ENCODE measurements at regions not wholly inside any gene's neighbourhood (a gene's known extent, or its start where the extent isn't known, plus 50 kb on each side); places are given as distances from the start of the nearest gene placed in this dataset.

DNA sequence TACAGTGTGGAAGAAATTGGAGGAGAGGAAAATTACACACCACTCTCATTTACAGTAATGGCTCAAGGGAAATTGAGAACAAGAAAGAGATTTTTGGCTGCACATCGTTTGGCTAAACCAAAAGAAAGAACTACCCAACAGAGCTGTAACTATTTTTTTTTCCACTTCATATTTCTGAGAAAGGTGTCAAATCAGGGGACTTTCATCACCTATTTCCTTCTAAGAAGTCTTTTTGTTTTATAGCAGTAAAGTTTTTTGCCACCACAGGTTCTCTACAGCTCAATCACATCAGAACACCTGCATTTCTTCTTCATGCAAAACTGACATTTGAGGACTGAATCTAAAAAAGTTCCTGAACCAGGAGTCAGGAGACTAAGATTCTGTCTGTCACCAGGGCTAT, 57.5 kb upstream of the TNIP3 start:
- H3K4ac ChIP-seq (replicated peaks; ENCODE audit: insufficient read length, low read depth, low read length), result no peak overlapping the region

More for the DNA sequence above, 57.5 kb upstream of the TNIP3 start:
- DNase-seq (ENCODE audit: low read depth in 1 of 2, low spot score in 2 of 2) (no peak), FAIRE-seq (no peak)
- no peak overlapping the region for H3K27ac ChIP-seq (ENCODE audit: low read depth, low read length)
- H2BK5ac ChIP-seq (ENCODE audit: low read depth, low read length), result no peak overlapping the region
- no peak overlapping the region for H3K14ac ChIP-seq (ENCODE audit: insufficient read length)
- H4K20me1 ChIP-seq (replicated peaks in 1 of 2; ENCODE audit: control insufficient read depth in 1 of 2, insufficient read depth in 2 of 2, low read length in 2 of 2), result no peaks in the 10 kb centered on the region
- no peak overlapping the region for H3K4me2 ChIP-seq (ENCODE audit: insufficient read depth in 1 of 2, low read depth in 2 of 2, low read length in 2 of 2)
- no peak overlapping the region for H3K9ac ChIP-seq (replicated peaks in 1 of 4; ENCODE audit: extremely low read depth in 1 of 4, low read depth in 3 of 4, low read length in 3 of 4)
- H4K8ac ChIP-seq (ENCODE audit: extremely low read depth, insufficient read depth, low read length), result no peak overlapping the region
- no peak overlapping the region for H3K4me3 ChIP-seq (ENCODE audit: extremely low read depth in 1 of 4, insufficient read depth in 2 of 4, low read depth in 3 of 4, low read length in 4 of 4)
- H3K79me2 ChIP-seq (ENCODE audit: control insufficient read depth in 1 of 2, insufficient read depth in 2 of 2, low read length in 2 of 2), result no peaks in the 10 kb centered on the region
- CTCF ChIA-PET (ENCODE audit: partially characterized antibody), result interaction anchor here (1.3 to 1.7 kb wide), 3 partner anchors 9 to 29 kb away, joined by 3 to 10 read pairs (median 3); no protein-coding TSS in a partner anchor
- no peaks in the 10 kb centered on the region for H3K36me3 ChIP-seq (ENCODE audit: control insufficient read depth in 2 of 4, insufficient read depth in 4 of 4, low read length in 3 of 4)
- H2BK120ac ChIP-seq (replicated peaks; ENCODE audit: low read depth, low read length), result no peak overlapping the region
- no peak overlapping the region for H4K91ac ChIP-seq (replicated peaks; ENCODE audit: insufficient read length, low read length)
- no peak overlapping the region for H2AK5ac ChIP-seq (ENCODE audit: low read depth, low read length)
- H2AFZ ChIP-seq (ENCODE audit: low read length), result no peak overlapping the region
- TF ChIP-seq SAP30 (IDR thresholded peaks at IDR 0.05; ENCODE audit: insufficient read depth, insufficient replicate concordance, low read length), result no peak
- no peak for TF ChIP-seq KDM5A (IDR thresholded peaks at IDR 0.05; ENCODE audit: low read length)
- no peak for TF ChIP-seq EP300 (IDR thresholded peaks at IDR 0.05; ENCODE audit: borderline replicate concordance in 1 of 2, low read depth in 2 of 2, low read length in 2 of 2)
- no peak for TF ChIP-seq CREB1 (IDR thresholded peaks at IDR 0.05)
- TF ChIP-seq CBX8 (IDR thresholded peaks at IDR 0.05; ENCODE audit: borderline replicate concordance, low read depth, low read length), result no peak
- no peak for TF ChIP-seq FOSL1 (IDR thresholded peaks at IDR 0.05; ENCODE audit: insufficient read depth, low read depth, low read length)
- TF ChIP-seq EGR1 (IDR thresholded peaks at IDR 0.05; ENCODE audit: borderline replicate concordance, low read depth, low read length), result no peak
- TF ChIP-seq CHD2 (IDR thresholded peaks at IDR 0.05; ENCODE audit: low read length), result no peak
- H2BK12ac ChIP-seq (ENCODE audit: low read depth, low read length), result no peak overlapping the region
- H3K27me3 ChIP-seq (replicated peaks in 1 of 4; ENCODE audit: control insufficient read depth in 3 of 4, extremely low read depth in 1 of 4, insufficient read depth in 3 of 4, low read length in 3 of 4), result peaks cover 0 to 2% (median 0%) of the 10 kb centered on the region in 4 experiments; a peak in 1 of 7 replicates
- H3K56ac ChIP-seq (replicated peaks; ENCODE audit: insufficient read length, low read depth, low read length), result no peak overlapping the region
- peaks cover 0 to 2% (median 0%) of the 10 kb centered on the region in 4 experiments; a peak in 1 of 7 replicates for H3K4me1 ChIP-seq (replicated peaks in 1 of 4; ENCODE audit: control insufficient read depth in 3 of 4, insufficient read depth in 4 of 4, low read length in 3 of 4)
- no peak overlapping the region for H2BK20ac ChIP-seq (ENCODE audit: low read length)
- no peak overlapping the region for H3K18ac ChIP-seq (ENCODE audit: extremely low read depth, low read length)
- H3K23ac ChIP-seq (ENCODE audit: insufficient read length), result no peak overlapping the region
- H3K79me1 ChIP-seq (ENCODE audit: low read depth, low read length), result no peaks in the 10 kb centered on the region
- POLR2A ChIA-PET (ENCODE audit: partially characterized antibody), result no interaction called here
- no peak overlapping the region for H4K5ac ChIP-seq (ENCODE audit: insufficient read length, low read depth, low read length)
- no peak overlapping the region for H2BK15ac ChIP-seq (ENCODE audit: low read length)
- no peaks in the 10 kb centered on the region for H3K23me2 ChIP-seq (ENCODE audit: low read depth, low read length)
- whole genome bisulfite sequencing, 2 experiments (ENCODE audit: extremely low coverage in 1 of 2, insufficient coverage in 1 of 2, insufficient read length in 1 of 2, insufficient replicate concordance in 2 of 2, low coverage in 1 of 2, low lambda C conversion rate in 2 of 2, missing lambda C conversion rate in 1 of 2), result 82% methylated on average over 1 of the region's 1 CpG; no CpG with 5 or more reads in 1 of the 2 experiments
- H3K9me3 ChIP-seq (ENCODE audit: insufficient read depth in 2 of 2, low read depth in 1 of 2, low read length in 1 of 2), result no peaks in the 10 kb centered on the region
